Liver (tissue), 8 donors: ENCODE measurements at regions not wholly inside any gene's neighbourhood (a gene's known extent, or its start where the extent isn't known, plus 50 kb on each side); places are given as distances from the start of the nearest gene placed in this dataset.

ENCODE experiments used
- DNase-seq: peaks from one replicate; pipeline ENCODE4 v3.0.0-alpha.2; 2017; ENCODE audit warnings: low spot score
- H3K27ac ChIP-seq, 2 donors: one replicate each; pipeline ENCODE4 v1.7.0; 2013; ENCODE audit warnings: inconsistent platforms in 2 of 2, low read length in 2 of 2, control low read depth in 1 of 2, low read depth in 1 of 2, mild to moderate bottlenecking in 1 of 2
- H3K27me3 ChIP-seq, 4 donors: one replicate each; pipeline versions ENCODE4 v1.6.1 to v1.7.0; 2013; ENCODE audit warnings: low read length in 3 of 4, inconsistent platforms in 1 of 4, mild to moderate bottlenecking in 1 of 4, moderate library complexity in 1 of 4; ENCODE audit not compliant: control insufficient read depth in 4 of 4, insufficient read depth in 4 of 4
- H3K36me3 ChIP-seq, 4 donors: one replicate each; pipeline versions ENCODE4 v1.6.1 to v1.7.0; 2013; ENCODE audit warnings: low read length in 3 of 4, mild to moderate bottlenecking in 3 of 4, low read depth in 1 of 4, moderate library complexity in 1 of 4; ENCODE audit not compliant: control insufficient read depth in 4 of 4, insufficient read depth in 3 of 4
- H3K4me1 ChIP-seq, 4 donors: one replicate each; pipeline versions ENCODE4 v1.6.1 to v1.7.0; 2013; ENCODE audit warnings: low read length in 3 of 4, mild to moderate bottlenecking in 3 of 4, moderate library complexity in 1 of 4; ENCODE audit not compliant: control insufficient read depth in 4 of 4, insufficient read depth in 4 of 4
- H3K4me3 ChIP-seq, 3 donors: one replicate each; pipeline versions ENCODE4 v1.6.1 to v1.7.0; 2013; ENCODE audit warnings: low read length in 3 of 3, control low read depth in 1 of 3, low read depth in 1 of 3, mild to moderate bottlenecking in 1 of 3
- H3K9ac ChIP-seq, 2 donors: one replicate each; pipeline ENCODE4 v1.7.0; 2013; ENCODE audit warnings: low read length in 2 of 2, mild to moderate bottlenecking in 2 of 2, moderate library complexity in 2 of 2, control low read depth in 1 of 2, low read depth in 1 of 2
- H3K9me3 ChIP-seq, 4 donors: one replicate each; pipeline versions ENCODE4 v1.6.1 to v1.7.0; 2013; ENCODE audit warnings: low read length in 3 of 4; ENCODE audit not compliant: control insufficient read depth in 4 of 4
- EGR1 ChIP-seq, 2 donors: IDR thresholded peaks; 2 replicates each; pipeline ENCODE4 v1.6.1; 2016 to 2018; ENCODE audit warnings: antibody characterized with exemption in 2 of 2, low read depth in 2 of 2
- FOXA1 ChIP-seq: IDR thresholded peaks from 2 replicates; pipeline ENCODE4 v1.6.1; 2016; ENCODE audit warnings: antibody characterized with exemption
- FOXA2 ChIP-seq: IDR thresholded peaks from 2 replicates; pipeline ENCODE4 v1.6.1; 2016; ENCODE audit warnings: antibody characterized with exemption
- GABPA ChIP-seq, 2 donors: IDR thresholded peaks in 1 of 2; conservative IDR thresholded peaks in 1 of 2; 2 replicates each; pipeline ENCODE4 v1.6.1; 2016; ENCODE audit warnings: antibody characterized with exemption in 2 of 2, mild to moderate bottlenecking in 1 of 2, moderate library complexity in 1 of 2
- HNF4A ChIP-seq, 2 donors: conservative IDR thresholded peaks; 2 replicates each; pipeline ENCODE4 v1.6.1; 2016; ENCODE audit warnings: antibody characterized with exemption in 2 of 2, mild to moderate bottlenecking in 2 of 2
- HNF4G ChIP-seq: IDR thresholded peaks from 2 replicates; pipeline ENCODE4 v1.6.1; 2016; ENCODE audit warnings: antibody characterized with exemption
- JUND ChIP-seq, 2 donors: IDR thresholded peaks; 2 replicates each; pipeline ENCODE4 v1.6.1; 2016; ENCODE audit warnings: antibody characterized with exemption in 2 of 2
- NR2F2 ChIP-seq: IDR thresholded peaks from 2 replicates; pipeline ENCODE4 v1.6.1; 2016; ENCODE audit warnings: antibody characterized with exemption
- RXRA ChIP-seq, 2 donors: IDR thresholded peaks; 2 replicates each; pipeline ENCODE4 v1.6.1; 2017 to 2018; ENCODE audit warnings: antibody characterized with exemption in 2 of 2, mild to moderate bottlenecking in 1 of 2
- SP1 ChIP-seq: IDR thresholded peaks from 2 replicates; pipeline ENCODE4 v1.6.1; 2018; ENCODE audit warnings: antibody characterized with exemption, mild to moderate bottlenecking
- TAF1 ChIP-seq: conservative IDR thresholded peaks from 2 replicates; pipeline ENCODE4 v1.6.1; 2016; ENCODE audit warnings: antibody characterized with exemption, mild to moderate bottlenecking
- YY1 ChIP-seq: IDR thresholded peaks from 2 replicates; pipeline ENCODE4 v1.6.1; 2016; ENCODE audit warnings: antibody characterized with exemption, mild to moderate bottlenecking
- WGBS: extraction: QIAGEN DNeasy Blood & Tissue Kit; methylation state at CpG from one replicate; pipeline ENCODE4 v1.1.7; 2013; 5-methylcytosine and 5-hydroxymethylcytosine counted together
- TF ChIP-seq, protein P1 (sequence below): IDR thresholded peaks from 2 replicates; pipeline ENCODE4 v1.6.1; 2016; ENCODE audit warnings: antibody characterized with exemption, mild to moderate bottlenecking
- TF ChIP-seq, protein P2 (sequence below): fragments of 150-350 bp; IDR thresholded peaks from 2 replicates; pipeline ENCODE4 v1.5.1; 2017; ENCODE audit warnings: improper control_type of control experiment, low read depth, low read length; ENCODE audit not compliant: missing input control
- TF ChIP-seq, protein P3 (sequence below): IDR thresholded peaks from 2 replicates; pipeline ENCODE4 v1.6.1; 2016; ENCODE audit warnings: antibody characterized with exemption
- TF ChIP-seq, protein P4 (sequence below): IDR thresholded peaks from 2 replicates; pipeline ENCODE4 v1.6.1; 2016; ENCODE audit warnings: antibody characterized with exemption
- donor health status: healthy.
- donor health status: healthy.
- donor health status: healthy.
- donor health status: healthy.
- donor health status: healthy.

DNA sequence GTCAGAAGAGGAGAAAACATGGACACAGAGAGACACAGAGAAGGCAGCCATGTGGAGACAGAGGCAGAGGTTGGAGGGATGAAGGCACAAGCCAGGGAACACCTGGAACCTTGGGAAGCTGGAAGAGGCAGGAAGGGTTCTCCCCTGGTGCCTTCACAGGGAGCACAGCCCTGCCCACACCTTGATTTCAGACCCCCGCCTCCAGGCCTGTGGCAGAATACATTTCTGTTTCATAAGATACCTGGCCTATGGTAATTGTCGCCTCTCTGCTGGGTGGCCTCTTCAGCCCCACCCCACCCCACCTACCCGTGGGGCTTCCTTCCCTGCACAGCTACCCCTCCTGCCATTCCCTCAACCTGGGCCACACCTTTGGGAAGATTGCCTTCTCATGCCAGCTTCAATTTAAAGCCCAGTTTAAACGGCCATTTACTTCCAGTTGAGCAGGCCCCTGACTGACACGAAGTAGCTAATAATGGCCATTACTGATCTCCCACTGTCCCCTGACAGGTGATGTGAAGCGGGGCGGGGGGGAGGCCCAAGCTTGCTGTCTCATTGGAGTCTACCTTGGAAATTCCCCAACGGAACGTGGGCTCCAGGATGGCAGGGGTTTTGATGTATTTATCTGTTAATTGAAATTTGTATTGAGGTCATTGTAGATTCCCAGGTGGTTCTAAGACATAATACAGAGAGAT is 291.7 kb upstream of the FOXF1 start:
- DNase-seq: no peak
- Histone ChIP-seq H3K27me3 (peaks cover 0 to 2% (median under 1%) of the 10 kb centered on the region in 4 donors), H3K36me3 (no peaks in the 10 kb centered on the region), H3K4me1 (no peaks in the 10 kb centered on the region), H3K27ac (no peak overlapping the region), H3K4me3 (no peak overlapping the region), H3K9ac (no peak overlapping the region), H3K9me3 (no peaks in the 10 kb centered on the region)
- WGBS: 72% methylated on average over 9 of the region's 9 CpGs
- TF ChIP-seq FOXA1: no peak
- no peak for TF ChIP-seq SP1
- TF ChIP-seq HNF4A (conservative IDR thresholded peaks at IDR 0.05): no peak
- TF ChIP-seq, protein P1, sequence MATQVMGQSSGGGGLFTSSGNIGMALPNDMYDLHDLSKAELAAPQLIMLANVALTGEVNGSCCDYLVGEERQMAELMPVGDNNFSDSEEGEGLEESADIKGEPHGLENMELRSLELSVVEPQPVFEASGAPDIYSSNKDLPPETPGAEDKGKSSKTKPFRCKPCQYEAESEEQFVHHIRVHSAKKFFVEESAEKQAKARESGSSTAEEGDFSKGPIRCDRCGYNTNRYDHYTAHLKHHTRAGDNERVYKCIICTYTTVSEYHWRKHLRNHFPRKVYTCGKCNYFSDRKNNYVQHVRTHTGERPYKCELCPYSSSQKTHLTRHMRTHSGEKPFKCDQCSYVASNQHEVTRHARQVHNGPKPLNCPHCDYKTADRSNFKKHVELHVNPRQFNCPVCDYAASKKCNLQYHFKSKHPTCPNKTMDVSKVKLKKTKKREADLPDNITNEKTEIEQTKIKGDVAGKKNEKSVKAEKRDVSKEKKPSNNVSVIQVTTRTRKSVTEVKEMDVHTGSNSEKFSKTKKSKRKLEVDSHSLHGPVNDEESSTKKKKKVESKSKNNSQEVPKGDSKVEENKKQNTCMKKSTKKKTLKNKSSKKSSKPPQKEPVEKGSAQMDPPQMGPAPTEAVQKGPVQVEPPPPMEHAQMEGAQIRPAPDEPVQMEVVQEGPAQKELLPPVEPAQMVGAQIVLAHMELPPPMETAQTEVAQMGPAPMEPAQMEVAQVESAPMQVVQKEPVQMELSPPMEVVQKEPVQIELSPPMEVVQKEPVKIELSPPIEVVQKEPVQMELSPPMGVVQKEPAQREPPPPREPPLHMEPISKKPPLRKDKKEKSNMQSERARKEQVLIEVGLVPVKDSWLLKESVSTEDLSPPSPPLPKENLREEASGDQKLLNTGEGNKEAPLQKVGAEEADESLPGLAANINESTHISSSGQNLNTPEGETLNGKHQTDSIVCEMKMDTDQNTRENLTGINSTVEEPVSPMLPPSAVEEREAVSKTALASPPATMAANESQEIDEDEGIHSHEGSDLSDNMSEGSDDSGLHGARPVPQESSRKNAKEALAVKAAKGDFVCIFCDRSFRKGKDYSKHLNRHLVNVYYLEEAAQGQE: no peak
- no peak for TF ChIP-seq JUND (IDR thresholded peaks at IDR 0.05)
- TF ChIP-seq RXRA (IDR thresholded peaks at IDR 0.05): no peak

DNA sequence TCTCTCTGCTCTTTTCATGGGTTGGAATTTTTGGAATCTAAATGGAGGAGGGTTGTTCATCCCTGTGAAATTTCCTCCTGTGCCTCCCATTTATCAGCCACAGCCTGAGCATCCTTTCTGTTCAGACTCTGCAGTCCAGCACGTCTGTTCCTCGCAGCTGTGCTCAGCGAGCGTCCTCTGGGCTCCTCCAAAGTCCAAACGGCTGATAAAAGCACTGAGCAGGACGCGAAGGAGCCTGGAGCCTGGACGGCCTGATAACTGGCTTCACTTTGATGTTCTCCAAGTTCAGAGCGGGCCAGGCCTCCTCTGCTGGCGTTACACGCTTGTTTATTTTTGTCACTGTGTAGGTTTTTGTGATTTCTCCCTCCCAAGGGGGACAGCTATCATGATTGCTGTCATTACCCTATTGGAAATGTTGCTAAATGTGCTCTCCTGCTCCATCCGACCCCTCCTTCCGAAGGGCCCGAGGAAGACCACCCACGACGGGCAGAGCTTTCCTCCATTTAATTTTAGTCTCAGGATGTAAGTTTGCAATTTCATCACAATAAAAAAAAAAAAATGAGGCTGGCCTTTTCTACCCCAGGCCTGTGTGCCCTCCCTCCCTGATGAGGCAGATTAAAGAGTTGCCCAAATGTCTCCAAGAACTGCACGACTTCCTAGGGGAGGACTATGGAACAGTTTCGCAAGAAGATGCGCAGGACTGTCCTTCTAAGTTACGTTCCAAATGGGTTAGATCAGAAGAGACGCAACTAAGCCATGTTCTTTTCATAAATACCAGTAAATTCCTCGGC is 290.5 kb upstream of the FOXF1 start:
- H3K36me3 ChIP-seq: no peaks in the 10 kb centered on the region
- H3K9ac ChIP-seq: no peak overlapping the region

DNA sequence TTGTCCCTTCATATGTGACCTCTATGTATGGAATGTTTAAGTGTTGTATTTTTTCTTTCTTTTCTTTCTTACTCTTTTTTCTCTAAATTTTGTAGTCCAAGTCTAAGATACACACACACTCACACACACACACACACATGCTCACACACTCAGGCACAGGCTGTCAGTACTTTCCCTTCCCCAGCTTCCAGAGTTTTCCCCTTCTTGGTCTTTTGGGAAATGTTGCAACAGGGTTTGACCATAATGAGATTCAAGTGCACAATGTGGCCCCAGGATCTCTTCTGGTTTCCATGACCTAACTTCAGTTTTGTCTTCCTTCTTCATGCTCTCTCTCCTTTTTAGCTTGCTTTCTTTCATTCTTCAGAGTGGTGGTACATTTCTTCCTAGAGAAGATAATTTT is 289.8 kb upstream of the FOXF1 start:
- Histone ChIP-seq H3K36me3 (no peaks in the 10 kb centered on the region), H3K9me3 (no peaks in the 10 kb centered on the region), H3K9ac (no peak overlapping the region), H3K4me3 (no peak overlapping the region), H3K4me1 (no peaks in the 10 kb centered on the region), H3K27me3 (peaks cover 2 to 8% (median 3%) of the 10 kb centered on the region in 4 donors), H3K27ac (no peak overlapping the region)
- no peak for DNase-seq
- TF ChIP-seq, protein P1: no peak
- TF ChIP-seq RXRA (IDR thresholded peaks at IDR 0.05) (no peak), FOXA2 (no peak), GABPA (IDR thresholded peaks at IDR 0.05 in 1 of 2, conservative IDR thresholded peaks at IDR 0.05 in 1 of 2) (no peak), HNF4A (conservative IDR thresholded peaks at IDR 0.05) (no peak), FOXA1 (no peak), HNF4G (no peak), TAF1 (no peak), SP1 (no peak), NR2F2 (no peak), JUND (IDR thresholded peaks at IDR 0.05) (no peak), EGR1 (IDR thresholded peaks at IDR 0.05; ENCODE audit: low read depth in 2 of 2) (no peak), YY1 (no peak)
- TF ChIP-seq, protein P2, sequence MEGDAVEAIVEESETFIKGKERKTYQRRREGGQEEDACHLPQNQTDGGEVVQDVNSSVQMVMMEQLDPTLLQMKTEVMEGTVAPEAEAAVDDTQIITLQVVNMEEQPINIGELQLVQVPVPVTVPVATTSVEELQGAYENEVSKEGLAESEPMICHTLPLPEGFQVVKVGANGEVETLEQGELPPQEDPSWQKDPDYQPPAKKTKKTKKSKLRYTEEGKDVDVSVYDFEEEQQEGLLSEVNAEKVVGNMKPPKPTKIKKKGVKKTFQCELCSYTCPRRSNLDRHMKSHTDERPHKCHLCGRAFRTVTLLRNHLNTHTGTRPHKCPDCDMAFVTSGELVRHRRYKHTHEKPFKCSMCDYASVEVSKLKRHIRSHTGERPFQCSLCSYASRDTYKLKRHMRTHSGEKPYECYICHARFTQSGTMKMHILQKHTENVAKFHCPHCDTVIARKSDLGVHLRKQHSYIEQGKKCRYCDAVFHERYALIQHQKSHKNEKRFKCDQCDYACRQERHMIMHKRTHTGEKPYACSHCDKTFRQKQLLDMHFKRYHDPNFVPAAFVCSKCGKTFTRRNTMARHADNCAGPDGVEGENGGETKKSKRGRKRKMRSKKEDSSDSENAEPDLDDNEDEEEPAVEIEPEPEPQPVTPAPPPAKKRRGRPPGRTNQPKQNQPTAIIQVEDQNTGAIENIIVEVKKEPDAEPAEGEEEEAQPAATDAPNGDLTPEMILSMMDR: no peak
- TF ChIP-seq, protein P3, sequence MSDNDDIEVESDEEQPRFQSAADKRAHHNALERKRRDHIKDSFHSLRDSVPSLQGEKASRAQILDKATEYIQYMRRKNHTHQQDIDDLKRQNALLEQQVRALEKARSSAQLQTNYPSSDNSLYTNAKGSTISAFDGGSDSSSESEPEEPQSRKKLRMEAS: no peak
- TF ChIP-seq, protein P4, sequence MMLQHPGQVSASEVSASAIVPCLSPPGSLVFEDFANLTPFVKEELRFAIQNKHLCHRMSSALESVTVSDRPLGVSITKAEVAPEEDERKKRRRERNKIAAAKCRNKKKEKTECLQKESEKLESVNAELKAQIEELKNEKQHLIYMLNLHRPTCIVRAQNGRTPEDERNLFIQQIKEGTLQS: no peak

More for the DNA sequence above, 290.5 kb upstream of the FOXF1 start:
- Histone ChIP-seq H3K4me1 (no peaks in the 10 kb centered on the region), H3K27ac (no peak overlapping the region), H3K4me3 (no peak overlapping the region), H3K9me3 (no peaks in the 10 kb centered on the region), H3K27me3 (peaks cover 2 to 4% (median 3%) of the 10 kb centered on the region in 4 donors)
- no peak for DNase-seq
- 42% methylated on average over 22 of the region's 22 CpGs for WGBS
- peak in 1 of 2 donors; percentile 5 for TF ChIP-seq RXRA (IDR thresholded peaks at IDR 0.05)
- TF ChIP-seq HNF4G: no peak
